ENCODE measurements at regions not wholly inside any gene's neighbourhood (a gene's known extent, or its start where the extent isn't known, plus 50 kb on each side); places are given as distances from the start of the nearest gene placed in this dataset.
"Not testable (repeated sequence)": the region's sequence is repeated elsewhere in the genome, so short reads cannot be mapped to it uniquely, and the experiment has no call there.

DNA sequence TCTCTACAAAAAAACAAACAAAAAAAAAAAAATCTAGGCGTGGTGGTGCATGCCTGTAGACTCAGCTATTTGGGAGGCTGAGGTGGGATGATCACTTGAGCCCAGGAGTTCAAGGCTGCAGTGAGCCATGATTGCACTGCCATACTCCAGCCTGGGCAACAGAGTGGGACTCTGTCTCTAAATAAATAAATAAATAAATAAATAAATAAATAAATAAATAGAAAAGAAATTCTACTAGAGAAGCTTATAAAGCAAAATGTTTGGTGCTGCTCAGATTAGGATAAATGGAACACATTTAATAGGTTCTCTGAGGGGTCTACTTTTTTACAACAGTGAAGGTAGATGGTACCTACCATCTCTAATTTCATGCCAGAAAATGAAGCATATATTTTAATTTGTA, 507.5 kb downstream of the STK39 start:
- DNase-seq: not testable (repeated sequence)

DNA sequence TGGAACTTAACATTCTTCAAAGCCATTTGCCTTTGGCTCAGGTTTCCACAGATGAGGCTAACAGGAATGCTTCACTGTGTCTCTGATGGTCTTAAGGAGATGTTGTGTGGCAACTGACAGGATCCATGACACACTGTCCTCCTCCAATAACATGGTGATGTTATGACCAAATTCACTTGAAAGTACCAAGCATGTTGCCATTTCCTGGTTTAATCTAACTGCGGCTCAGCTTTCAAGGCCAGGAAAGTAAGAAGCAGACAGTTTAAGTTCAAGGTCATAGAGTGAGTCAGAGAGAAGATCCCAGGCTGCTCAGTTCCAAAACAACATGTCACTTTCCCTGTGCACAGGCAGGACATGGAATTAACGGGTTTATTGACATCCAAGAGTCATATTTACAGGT, 513.6 kb downstream of the STK39 start:
- DNase-seq: no peak

DNA sequence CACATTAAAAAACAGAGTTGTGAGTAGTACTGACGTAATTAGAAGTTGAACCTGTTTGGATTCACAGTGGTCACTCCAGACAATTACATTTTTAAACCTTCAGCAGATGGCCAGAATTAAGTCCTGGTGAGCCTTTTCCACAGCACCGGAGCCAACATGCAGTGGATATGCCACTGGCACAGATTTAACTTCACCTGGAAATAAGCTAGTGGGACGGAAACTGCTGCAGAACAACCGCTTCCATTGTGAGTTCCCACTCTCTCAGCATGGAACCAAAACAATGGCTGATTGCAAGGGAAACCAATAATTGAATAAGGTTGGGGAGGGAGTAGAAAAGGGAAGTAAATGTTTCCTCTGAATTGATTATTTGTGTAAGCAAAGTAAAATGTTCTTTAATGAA, 515.1 kb downstream of the STK39 start:
- no peak for DNase-seq

DNA sequence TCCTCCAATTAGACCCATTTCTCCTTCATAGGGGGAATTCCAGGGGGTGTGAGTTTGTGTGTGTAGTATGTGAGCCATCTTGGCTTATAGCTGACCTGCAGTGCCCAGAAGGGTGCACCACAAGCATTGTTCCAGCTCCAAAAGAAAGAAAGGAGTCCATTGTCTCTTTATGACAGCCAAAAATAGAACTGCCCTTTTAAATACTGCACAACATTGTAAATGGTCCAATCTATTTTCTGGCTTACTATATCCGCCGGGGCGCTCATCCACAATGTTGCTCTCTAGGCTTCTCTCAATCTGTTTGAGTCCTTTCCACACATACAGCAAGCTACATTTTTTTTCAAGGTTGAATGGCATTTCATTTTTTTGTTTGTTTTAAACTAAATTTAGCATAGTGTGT, 517.5 kb downstream of the STK39 start:
- DNase-seq: no peak

DNA sequence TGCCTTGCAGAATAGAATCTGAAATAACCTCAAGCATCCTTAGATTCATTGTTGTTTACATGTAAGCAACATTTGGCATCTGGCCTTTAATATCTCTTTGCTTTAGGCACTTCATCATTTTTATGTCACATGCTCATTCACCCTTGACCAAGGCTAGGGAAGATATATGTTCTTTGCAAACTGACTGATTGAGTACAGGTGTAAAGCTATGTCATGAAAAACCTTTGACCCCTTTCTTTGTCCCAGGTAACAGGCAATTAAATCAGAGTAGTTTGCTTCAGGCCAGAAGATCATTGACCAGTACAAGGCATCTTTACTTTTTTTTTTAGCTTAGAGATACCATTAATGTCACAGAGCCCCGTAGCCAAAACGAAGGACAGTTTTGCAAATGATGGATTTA, 520.6 kb downstream of the STK39 start:
- DNase-seq: no peak

DNA sequence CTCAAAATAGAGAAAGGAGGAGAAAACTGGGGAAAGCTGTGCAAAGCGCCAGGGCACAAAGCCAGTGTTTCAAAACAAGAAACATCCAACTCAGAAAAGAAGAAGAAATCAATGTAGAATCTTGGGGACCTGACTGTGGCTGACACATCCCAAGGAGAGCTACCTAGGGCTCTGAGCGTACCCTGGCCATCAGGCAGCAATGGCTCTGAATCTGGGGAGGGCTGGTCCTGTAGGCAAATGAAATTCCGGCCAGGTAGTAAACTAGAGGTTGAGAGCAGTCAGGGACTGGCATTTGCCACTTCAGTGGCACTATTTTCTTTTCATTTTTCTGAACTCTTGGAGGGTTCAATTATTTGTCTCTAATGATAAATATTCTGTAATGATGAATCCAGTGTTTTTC, 525.8 kb downstream of the STK39 start:
- DNase-seq: no peak

DNA sequence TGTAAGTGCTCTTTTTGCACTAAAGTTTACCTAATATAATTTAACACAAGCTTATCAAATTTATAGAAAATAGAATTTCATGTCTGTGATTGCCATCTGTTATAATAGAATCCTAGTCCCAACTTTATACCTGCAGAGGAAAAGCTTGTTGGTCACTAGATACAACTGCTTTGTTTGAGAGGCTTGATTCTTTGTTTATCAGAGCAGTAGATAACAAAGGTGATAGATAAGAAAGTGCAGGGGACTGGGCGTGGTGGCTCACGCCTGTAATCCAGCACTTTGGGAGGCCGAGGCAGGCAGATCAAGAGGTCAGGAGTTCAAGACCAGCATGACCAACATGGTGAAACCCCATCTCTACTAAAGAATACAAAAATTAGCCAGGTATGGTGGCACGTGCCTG, 528.0 kb downstream of the STK39 start:
- DNase-seq: no peak

DNA sequence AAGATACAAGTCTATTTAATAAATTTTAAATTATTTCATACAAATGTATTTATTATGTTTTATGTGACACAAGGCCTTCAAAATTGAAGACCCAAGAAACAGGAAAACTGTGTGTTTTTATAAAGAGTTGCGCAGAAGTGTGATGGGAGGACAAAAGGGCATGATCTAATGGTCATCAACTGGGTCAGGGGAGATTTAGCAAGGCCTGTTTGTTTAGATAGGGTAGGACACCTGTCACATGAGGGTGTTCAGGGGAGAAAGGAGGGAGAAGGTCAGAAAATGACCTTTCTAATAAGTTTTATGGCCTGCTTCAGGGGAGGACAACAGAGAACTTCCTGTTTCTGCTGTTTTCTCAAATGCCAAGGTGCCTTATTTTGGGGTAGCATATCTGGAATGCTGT, 528.8 kb downstream of the STK39 start:
- peak in 1 of 2 experiments; percentile 17 for DNase-seq

DNA sequence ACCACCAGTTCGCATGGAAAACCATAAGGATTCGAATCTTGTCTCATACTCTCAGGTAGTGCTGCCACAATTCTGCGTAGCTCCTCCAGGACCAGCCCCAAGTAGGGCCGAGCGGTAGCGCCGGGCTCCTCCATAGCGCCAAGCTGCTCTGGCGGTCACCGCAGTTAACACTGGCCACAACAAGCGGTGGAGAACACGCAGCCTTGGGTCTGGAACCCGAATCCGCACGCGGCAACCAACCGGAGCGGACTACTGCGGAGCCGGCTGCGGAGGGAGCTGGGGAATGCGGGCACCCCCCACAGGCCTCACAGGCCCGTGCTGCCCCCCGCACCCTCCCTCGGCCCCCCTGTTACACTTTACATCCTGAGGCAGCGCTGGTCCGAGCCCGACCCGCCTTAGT, 531.5 kb downstream of the STK39 start:
- DNase-seq: no peak

DNA sequence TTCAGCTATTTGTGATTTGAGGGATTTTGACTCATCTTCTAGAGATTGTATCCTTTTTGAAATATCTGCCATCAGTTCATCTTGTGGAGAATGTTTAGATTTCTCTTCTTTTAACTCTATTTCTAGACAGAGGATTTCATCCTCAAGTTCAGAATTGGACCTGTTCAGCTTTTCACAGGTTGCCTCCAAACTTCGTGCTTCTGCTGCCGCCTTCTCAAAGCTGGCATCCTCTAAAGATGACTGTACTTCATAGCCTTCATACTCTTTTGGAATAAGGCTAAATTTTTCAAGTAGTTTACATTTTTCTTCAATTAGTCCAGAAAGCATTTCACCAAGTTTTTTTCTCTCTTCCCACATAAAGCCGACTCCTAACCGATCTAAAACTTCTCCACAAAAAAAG, 531.9 kb downstream of the STK39 start:
- DNase-seq: not testable (repeated sequence)

DNA sequence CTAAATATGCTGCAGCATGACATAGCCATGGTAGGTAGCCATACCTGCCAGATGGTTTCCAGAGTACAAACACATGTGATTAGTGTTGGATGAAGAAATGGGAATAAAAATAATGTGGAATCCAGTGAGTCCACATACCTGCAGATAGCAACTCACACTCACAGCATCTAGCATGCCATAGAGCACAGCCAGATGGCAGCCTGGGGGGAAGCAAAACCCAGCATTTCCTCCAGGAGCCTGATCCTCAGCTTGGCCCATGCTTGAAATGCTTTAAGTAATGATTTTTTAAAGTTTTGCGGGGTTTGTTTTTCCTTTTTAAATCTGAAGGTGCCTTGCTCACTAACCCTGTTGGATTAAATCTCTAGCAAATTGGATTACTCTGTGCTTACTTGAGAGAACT, 535.1 kb downstream of the STK39 start:
- no peak for DNase-seq

DNA sequence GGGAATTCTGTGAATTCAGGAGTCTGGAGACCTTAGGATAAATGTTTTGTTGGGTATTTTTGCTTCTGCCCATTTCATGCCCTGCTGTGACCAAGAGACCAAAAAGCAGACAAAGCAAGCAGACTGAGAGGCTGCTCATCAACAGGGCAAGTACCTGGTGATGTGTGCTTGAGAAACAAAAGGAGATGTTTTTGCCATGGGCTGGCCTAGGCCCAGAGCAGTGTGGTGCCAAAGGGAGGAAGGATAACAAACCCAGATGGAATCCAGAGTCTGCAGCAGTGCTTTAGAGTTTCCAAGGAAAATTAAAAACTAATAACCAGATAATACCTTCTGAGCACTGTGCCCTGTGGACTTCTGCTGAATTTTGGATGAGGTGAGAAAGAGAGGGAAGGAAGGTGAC, 538.4 kb downstream of the STK39 start:
- no peak for DNase-seq

DNA sequence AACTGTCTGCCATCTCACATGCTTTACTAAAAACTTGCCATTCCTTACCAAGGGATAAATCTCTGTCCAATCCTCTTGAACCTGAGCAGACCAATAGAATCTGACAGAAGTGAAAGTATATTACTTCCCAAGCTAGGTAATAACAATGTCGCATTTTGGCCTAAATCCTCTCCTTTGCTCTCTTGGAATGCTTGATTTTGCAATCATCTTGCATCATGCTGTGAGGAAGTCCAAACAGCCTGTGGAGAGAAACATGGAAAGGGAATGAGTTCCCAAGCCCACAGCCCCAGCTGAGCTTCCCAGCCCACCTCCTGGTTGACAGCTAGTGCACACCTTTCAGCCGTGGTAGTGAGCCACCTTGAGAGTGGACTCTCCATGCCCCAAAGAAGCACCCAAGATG, 540.6 kb downstream of the STK39 start:
- DNase-seq: no peak

DNA sequence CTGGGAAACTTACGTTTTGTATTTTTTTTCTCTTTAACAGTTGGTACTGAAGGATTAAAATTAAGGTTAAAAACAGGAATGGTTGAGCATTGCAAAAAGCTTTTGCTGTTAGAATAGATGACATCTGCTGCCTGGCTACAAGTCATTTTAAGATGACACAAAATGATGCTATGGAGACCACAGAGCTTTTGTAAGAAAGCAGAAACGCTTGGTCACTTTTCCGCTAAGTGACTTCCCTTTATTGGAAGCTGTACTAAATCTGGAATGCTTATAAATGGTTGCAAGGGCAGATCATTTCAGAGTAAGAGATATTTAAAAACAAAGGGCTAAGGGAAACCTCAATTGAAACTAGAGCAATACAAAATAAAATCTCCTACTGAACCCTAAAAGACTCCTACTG, 544.0 kb downstream of the STK39 start:
- DNase-seq: no peak

DNA sequence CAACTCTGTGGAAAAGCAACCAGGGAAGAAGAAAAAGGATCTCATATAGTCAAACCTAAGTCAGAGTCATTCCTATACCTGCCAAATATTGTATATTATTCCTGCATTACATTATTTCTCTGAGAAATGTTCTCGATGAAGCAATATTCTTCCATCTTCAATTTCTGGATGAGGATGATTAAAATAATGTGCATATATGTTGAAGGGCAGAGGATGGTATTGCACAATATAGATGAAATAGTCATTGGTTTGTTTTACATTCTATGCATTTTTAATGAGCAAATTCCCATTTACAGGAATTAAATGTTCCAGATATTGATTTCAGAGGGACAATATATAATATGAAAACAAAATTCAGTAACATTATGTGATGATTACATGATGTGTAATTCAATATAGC, 545.2 kb downstream of the STK39 start:
- DNase-seq: no peak

DNA sequence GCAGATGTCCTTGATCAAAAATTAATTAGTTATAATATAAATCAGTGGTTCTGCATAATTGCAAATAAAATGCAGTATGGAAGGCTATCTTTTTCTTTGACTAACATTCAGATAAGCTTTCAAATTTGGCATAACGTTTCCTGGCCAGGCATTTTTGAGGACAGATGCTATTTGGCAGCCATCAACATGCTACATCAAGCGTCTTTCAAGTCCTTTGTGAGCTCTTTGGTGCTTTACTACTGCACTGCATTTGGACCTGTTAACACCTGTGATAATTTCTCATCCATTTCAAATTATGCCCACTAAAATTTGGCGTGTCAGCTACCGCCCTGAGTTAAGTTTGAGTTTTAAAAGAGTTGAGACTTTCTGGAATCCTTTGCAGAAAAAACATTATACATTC, 545.7 kb downstream of the STK39 start:
- DNase-seq: no peak

DNA sequence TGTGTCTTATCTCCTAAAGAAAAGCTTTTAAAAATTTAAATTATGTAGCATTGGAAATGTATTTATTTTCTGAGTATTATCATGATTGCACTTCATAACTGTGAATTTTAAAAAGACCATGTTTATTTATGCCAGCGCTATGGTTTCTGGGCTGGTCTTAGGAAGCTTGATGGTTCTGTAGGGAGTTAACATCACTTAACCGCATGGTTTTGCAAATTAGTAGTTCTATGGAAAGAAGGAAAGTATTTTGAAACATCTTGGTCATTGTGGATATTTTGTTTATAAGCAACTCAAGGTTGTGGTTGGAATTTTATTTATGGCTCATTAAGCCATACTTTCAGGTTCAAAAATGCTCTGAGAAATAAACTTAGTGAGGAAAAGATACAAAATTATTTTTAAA, 549.4 kb downstream of the STK39 start:
- no peak for DNase-seq

DNA sequence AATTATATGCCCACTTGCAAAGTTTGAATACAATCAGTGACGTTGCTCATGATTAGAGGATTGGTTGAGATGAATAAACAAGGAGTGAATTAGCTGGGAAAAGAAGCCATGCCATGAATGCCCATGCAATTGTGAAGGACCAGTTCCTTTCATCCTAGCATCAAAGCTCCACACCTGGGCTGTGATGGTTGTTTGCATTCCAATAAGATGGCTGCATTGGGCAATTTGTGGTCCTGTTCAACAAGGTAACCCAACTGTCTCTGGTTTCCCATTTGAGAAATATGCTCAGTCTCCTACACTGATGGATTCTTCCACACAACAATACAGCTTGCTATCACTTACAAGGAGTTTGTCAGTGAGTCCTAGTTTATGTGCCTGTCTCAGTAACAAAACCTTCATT, 550.2 kb downstream of the STK39 start:
- DNase-seq: no peak

DNA sequence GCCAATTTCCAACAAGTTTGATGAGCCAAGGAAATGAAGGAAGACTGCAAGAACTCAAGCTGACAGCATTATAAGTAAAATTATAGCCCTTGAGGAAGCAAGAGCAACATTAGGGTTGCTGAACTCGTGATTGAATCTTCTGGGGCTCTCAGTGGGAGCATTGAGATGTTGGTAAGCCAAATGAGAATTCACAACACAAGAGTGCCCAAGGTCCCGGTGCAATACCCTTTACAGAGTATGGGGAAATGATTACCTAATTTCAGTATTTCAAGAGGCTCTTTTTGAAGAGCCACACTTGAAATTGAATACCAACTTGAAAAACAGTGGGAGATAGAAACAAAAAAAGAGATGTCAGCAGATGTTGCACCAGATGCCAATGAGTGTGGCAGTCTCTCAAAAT, 554.5 kb downstream of the STK39 start:
- DNase-seq: no peak

DNA sequence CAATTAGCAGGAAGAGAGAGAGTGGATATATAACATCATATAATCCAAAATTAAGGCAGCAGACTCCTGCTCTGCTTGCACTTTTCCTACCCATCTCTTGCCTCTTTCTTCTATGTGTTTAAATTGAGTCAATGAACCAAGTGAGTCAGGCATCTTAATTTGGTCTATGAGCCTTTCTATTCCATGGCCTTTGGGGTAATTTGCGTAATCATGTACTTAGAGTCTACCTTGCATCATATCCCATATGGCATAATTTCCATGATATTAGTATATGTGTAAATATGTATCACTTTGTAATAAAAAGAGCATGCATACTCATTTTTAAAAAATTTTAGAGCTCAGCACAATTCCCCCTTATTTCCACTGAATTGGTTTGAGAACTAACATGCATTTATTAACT, 555.2 kb downstream of the STK39 start:
- DNase-seq: no peak

DNA sequence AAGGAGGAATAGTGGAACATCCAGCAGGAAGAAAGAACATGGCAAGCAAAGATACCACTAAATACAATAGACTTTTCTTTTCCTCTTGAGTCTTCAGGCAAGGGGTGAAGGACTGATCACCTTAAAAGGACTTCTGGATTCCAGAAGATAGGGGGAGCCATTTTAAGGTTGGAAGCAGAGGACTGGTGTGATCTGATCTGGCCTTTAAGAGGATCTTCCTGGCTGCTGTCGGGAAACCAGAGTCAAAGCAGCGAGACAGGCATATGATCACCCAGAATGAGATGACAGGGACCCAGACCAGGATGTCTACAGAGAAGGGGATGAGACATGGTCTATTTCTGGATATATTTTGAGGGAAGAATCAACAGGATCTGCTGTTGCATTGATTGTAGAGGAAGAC, 558.0 kb downstream of the STK39 start:
- DNase-seq: no peak

DNA sequence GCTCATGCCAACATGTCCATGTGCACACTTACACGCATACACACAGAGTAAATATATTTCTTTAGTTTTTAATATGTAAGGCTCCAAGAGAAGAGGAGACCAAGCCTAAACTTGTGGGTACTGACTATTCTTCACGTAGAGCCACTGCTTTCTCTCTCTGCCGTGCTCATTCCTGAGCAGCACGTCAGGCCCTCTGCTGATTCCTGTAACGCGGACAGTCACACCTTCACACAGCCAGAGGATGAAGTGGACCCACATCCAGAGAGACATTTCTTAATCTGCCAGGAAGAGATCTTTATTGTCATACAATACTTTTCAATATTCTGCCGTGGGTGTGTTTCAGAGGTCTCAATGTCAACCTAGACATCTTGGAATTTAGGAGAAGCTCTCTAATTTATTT, 560.7 kb downstream of the STK39 start:
- no peak for DNase-seq

DNA sequence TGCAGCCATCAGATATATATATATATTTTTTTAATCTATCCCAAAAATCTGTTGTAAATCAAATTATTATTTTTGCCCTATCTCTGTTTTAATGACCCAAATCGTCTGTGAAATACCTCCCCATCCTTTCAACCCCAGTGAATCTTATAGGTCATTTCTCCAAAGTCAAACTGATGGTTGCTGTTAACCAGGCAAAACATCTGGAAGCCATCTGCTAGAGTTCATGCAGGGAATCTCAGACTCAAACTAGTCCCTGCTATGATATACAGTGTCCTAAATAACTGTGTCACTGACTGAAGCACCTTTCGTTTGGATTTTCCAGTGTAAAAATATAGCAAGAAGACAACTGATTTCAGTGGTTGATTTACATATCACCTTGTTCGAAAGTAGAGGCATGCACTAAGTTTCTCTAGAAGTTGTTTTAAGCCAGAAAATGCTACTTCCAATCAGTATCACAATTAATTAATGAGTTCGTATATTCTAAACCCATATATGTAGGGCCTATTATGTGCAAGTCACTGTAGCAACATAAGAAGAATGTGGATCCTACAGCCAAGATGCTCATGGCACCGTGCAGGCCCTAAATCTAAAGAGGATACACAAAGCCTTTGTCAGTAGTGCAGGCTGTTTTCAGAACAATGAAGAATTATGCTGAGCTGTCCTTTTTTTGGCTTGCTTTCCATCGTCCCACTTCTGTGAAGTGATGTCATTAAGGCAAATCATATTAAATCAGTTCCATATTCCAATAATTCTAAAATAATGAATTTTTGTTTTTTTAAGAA, 566.0 kb downstream of the STK39 start:
- no peak for DNase-seq

DNA sequence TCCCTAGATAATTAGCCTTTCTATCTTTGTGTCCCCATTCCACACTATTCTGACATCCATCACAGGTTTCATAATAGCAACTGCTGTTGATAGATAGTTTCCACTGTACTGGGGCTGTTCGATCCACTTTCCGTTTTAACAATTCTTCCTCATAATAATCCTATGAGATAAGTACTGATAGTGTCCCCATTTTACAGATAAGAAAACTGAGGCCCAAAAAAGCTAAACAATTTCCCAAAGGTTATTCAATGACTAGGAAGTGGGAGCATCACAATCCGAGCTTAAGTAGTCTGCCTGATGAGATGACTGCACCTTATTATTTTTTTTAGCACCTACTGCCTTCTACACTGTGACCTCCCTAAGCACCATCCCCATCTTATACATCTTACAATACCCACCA, 569.2 kb downstream of the STK39 start:
- no peak for DNase-seq

DNA sequence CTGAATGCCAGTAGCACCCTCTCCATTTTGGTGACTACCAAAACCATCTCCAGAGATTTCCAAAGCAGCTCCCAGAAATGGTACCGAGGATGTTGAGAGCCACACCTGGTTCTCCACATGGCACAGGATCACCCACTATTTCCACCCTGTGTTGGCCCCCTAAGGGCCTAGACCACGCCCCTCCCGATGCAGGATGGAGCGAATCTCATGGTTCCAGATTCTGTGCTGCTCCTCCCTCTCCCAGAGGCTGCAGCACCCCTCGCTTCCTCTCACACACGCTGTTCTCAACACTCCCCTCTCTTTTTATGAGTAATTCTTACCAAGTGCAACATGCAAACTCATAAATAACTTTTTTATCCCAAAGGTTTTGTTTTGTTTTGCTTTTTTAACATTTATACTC, 571.5 kb downstream of the STK39 start:
- no peak for DNase-seq

DNA sequence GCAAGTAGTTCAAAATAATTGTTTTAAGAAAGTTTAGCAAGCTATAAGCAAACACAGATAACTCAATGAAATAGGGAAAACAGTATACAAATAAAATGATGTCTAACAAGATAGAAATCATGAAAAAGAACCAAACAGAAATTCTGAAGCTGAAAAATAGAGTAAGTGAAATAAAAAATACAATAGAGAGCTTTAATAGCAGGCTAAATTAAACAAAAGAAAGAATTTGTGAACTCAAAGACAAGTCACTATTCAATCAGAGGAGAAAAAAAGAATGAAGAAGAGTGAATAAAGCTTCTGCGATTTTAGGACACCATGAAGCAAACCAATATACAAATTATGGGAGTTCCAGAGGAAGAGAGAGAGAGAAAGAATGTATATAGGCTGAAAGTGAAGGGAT, 576.8 kb downstream of the STK39 start:
- no peak for DNase-seq
